NCI-H146 (cell line): ENCODE measurements at regions not wholly inside any gene's neighbourhood (a gene's known extent, or its start where the extent isn't known, plus 50 kb on each side); places are given as distances from the start of the nearest gene placed in this dataset.
A peak's percentile ranks its signal among the peaks of the same experiment; 100 is the strongest.

Source experiments
- DNase-seq: peaks from one replicate; lab custom pipeline; 2025; lab: John Stamatoyannopoulos, UW

DNA sequence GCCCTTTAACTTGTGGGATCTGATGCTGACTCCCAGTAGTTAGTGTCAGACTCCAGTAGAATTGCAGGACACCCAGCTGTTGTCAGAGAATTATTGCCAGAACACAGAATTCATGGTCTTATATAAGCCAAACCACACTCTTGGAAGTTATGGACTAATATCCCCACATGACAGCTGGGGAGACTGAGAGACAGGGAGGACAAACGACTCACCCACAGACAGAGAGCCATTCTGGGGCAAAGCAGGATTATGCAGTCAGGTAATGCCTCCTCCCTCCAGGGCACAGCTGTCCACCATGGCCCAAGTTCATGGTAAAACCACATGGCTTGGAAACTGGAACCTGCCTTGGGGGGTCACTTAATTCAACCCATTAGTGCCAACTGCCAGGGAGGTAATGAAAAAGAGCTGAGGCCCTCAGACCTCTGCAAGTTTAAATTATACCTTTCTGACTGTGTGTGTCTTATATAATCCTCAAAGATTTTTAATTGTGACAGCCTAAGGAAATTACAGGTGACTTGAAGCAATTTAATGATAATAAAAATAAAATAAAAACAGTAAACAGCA, 299.5 kb downstream of the BUD13 start:
- no peak for DNase-seq

DNA sequence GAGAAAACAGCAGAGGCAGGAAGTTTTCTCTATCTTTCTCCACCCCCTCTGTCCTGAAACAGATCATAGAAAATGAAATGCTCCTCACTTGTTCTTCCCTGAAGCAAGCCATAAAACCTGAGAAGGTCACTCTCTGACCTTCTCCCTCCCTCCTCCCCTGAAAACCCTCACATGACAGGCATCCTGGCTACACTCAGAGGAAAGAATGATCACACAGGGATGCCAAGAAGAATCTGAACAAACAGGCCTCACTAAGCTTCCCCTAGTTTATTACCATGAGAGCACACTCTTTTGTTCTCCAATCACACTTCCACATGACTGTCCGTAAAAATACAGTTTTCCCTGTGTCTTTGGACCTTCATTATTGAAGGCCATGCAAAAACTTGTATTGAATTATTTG, 300.1 kb downstream of the BUD13 start:
- DNase-seq: no peak

DNA sequence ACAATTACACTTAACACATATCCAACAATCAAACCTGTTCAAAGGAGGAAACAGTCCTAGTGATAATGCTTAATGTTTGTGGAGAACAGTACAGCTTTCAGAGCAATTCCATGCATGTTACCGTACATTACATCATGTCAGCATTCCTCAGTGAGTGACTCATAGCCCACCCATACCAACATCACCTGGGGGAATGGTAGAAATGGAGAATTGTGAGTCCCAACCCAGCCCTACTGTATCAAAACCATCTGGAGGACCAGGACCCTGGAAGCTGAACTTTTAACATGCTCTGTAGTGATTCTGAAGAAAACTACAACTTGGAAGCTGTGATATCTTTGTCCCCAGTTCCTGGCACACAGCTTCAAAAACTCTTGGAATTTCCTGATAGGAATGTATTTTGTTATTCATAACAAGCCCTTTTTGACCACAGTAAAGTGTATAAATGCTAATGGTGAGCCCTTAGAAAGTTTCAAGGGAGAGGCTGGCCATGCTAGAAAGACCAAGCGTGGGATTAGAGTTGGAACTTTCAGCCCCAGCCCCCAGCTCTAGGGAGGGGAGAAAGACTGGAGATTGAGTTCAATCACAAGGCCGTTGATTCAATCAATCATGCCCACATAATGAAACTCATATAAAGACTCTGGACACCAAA, 301.1 kb downstream of the BUD13 start:
- no peak for DNase-seq

DNA sequence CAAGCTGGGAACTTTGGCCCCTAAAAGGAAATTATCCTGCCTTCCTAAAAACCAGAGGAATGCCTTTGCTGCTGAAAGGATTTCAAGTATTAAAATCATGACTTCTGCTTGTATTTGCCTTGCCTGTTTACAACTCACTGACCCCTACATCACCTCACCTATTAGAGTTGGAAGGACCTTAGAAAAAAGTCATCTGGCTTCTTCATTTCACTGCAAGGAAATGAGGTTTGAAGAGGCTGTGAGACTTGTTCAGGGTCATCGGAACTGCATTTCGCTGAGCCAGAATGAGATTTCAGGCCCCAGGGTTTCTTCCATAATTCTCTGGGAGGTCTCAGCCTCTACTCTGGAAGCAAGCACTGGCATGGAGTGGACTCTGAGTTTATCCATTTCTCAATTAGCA, 304.1 kb downstream of the BUD13 start:
- no peak for DNase-seq

DNA sequence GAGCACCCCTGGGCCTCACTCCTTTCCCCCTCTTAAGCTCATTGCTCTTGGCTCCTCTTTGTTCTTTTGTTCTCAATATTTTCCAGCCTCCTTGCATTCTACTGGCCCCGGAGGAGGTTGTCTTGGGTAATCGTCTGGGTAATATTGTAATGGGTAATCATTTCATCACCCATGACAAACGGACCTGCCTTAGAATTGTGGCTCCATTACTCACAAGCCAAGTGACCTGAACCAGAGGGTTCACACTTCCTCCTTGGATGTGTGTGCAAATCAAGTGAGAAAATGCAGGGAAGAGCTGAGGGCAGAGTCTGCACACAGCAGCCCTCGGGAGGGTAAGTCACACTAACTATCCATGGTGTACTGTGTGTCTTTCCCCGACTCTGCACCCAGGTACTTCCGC, 305.0 kb downstream of the BUD13 start:
- no peak for DNase-seq

DNA sequence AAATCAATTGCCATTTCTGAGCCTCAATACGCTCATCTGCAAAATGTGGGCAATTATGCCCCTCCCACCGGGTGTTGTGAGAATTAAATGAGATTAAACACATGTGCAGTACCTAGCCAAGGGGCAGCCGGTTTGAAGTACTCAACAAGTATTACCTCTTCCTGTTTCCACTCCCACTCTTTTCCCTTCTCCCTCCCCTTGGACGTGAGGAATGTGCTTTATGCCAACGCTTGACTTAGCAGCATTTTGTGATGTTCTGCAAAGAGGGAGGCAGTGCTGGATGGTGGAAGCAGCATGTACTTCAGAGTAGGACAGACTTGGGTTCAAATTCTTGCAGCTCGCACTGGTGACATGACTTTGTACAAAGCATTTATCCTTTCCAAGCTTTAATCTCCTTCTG, 306.0 kb downstream of the BUD13 start:
- DNase-seq: no peak

DNA sequence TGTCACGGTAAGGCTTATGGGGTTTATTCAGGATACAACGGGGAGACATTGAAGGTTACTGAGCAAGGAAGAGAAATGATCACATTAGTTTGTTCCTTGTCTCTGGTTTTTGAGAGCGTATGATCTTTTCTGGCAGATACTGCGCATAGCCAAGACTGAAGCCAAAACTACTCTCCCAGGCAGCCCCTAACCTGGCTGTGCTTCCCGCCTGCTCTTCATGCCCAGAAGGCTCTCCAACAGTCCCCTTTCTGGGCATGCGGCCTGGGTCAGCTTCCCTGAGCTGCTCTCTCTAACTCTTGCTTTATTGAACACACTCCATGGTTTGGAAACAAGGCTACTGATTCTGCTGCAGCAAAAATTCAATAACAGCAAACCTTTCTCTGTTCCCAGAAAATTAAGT, 306.6 kb downstream of the BUD13 start:
- DNase-seq: no peak

DNA sequence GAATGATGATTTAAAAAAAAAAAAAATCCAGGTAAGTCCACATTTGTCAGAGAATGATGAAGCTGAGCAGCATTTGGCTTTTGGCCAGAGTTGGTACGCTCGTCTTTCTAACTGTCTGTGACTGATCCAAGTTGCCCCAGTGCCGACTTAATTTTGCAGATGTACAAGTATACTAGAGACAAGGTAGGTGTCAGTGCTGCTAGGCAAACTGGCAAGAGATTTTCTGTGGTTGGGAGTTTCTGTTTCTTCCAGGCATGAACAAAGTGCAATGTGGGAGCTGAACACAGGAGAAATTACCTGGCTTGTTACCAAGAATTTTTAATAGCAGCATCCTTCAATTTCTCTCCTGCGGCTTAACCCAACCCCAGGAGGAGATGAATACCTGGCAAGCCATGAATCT, 307.7 kb downstream of the BUD13 start:
- DNase-seq: no peak

DNA sequence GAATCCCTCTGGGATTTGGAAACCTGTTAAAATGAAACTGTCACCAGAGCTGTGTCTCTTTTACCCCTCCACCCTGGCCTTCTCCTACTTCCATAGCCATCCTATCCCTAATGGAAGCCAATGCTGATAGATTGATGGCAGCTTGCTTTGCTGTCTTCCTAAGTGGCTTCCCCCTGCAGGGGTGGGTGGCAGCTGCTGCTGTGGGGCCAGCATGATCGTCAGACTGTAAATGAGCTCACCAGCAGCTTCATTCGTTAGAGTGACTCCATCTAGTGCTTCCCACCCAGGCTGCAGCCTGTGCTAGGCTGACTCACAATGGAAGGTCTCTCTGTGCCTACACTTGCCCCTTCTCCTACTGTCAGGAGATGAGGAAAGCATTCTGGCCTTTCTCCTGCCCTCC, 311.0 kb downstream of the BUD13 start:
- DNase-seq: peak; percentile 83

DNA sequence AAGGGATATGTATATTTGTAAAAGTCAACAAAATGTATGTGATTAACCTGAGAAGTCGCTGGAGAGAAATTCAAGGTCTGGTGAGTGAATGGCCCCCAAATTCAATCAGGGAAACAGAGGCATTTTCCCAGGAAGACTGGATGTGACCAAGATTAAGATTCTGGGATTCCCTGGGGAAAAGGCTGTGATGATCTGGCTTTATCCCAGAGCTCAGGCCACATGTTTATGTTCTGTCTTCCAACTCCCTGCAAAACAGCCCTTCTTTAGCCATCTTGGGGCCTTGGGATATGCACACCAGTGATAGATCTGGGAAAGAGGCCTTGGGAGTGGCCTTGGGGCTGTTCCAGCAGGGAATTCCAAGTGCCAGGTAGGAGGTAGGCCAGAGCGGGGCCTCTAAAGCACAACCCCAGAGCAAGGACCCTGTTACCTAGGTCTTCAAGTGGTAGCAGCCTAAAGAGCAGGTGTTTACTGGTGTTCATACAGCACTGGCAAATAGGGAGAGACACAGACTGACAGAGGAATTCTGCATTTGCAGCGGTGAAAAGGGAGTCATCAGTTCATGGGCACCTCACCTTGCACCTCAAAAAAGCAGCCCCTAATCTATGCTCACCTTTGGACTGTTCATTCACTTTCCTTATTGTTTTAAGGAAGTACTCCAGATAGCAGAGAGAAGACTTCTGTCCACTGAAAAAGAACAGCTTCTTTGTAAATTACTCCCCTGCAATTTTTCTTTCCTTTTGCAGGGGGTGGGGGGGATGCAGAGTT, 312.4 kb downstream of the BUD13 start:
- DNase-seq: no peak

DNA sequence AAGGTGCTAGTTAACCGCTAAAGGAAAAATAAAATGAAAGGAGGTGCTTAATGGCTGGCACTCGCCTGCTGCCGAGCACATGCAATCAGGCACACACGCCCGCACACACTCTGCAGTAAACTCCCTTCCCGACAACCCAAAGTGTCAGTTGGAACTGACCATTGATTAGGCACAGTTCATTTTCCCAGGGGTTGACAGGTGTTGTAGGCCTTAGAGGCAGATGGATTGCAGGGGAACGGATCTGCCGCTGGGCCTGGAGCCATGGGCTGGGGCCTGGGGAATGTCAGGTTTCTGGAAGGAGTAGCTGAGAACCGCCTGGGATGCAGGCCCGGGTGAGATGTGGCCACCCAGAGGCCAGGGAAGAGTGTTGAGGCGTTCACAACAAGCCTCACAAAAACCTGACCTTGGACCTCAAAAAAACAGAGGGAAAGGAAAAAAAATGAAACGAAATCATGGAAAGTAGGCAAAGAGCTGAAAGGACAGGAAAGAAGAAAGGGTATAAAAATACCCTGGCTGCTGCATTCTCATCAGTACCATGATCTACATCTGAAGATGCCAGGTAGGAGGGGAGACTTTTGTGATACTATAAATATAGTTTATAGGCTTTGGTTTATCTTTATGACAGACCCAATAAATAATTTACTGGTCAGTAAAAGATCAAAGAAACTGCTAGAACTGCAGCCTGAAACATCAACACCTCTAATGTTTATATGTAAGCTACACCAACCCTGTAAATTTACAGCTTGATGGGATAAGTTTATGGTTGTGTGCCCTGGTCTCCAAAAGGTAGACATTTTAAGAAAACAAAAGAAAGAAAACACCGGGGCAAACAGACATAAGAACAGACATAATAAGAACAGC, 313.4 kb downstream of the BUD13 start:
- DNase-seq: no peak

DNA sequence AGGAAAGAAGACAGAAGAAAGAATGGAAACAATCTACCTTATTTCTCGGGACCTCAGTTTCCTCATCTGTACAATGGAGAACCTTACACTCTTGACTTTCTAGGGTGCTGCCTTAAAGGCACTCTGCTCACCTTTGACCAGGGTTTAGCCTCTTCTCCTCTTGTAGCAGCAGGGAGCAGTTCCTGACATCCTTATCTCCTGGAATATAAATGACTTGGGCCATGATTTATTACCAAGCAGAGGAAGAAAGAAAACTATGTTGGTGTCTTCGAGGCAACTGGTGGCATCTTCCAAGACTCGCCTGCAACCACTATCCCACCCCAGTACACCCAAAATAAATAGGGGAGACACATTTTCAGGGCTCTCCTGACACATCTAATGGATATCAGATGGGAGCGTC, 314.2 kb downstream of the BUD13 start:
- DNase-seq: no peak

DNA sequence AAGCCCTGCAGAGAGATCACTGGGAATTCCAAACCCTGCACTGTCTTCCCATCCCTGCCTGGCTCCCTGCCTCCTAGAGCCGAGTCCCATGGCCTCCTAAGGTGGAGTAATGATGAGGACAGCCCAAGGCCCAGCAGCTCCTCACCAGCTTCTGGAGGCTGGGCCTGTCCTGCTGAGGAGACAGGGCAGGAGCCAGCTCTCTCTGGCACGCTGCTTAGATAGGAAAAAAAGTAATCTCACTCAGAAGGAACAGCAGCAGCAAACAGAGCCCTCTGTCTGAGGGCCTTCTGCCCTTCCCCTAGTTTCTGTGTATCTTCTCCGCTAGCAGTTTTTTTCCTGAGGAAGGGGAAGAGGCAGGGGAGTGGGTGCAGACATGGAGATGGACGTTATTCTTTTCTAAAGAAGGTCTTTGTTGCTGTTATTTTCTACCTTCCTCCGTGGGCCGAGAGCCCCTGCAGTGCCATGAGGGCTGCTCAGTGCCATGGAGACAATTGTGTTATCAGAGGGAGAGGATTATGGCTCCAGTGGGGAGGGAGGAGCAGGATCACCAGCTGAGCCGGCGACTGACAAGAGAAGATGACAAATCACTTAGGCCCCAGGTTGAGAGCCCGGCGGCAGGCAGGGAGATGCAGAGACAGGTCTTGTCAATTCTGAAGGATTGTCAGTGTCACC, 315.3 kb downstream of the BUD13 start:
- DNase-seq: peak; percentile 91

DNA sequence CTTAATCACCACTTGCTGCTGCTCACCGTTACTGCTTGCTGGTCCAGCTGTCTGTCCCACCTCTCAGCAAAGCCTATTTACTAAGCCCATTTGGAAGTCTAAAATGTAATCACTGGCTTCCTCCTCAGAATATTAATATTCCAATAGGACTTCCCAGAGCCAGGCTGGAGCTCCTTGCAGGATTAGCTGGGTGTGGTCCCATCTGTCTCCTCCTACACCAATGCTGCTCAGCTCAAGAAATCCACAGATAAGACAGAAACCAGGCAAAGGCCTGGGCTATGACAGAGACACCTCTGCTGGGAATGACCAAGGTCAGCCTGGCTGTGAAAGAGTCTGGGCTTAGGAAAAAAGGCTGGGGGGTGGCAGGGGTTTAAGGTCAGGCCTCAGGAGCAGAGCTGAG, 317.8 kb downstream of the BUD13 start:
- DNase-seq: no peak

DNA sequence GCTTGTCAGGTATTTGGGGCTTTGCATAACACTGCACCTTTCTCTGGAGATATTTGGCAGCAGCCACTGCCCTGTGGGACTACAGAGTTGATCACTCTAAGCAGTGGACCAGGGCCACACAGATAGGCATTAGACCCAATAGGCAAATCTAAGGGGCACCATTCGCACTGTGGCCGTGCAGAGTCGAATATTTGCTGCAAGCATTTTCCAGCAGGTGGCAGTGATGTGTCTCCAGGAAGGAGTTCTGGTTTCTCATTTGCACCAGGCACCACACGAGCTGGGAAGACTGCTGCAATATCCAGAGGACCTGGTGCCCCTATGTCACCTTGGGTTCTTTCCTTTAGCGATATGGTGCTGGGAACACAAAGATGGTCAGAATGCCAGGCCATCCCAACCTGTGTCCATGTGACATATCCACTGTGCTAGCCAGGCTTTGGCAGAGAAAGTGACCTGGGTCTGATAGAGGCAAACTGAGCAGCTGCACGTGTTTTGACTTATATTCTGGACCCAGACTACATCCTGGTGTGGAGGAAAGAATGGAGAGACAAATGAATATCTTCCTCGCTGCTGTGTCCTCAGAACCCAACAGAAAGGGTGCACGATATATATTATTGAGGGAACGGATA, 318.7 kb downstream of the BUD13 start:
- DNase-seq: peak; percentile 74

DNA sequence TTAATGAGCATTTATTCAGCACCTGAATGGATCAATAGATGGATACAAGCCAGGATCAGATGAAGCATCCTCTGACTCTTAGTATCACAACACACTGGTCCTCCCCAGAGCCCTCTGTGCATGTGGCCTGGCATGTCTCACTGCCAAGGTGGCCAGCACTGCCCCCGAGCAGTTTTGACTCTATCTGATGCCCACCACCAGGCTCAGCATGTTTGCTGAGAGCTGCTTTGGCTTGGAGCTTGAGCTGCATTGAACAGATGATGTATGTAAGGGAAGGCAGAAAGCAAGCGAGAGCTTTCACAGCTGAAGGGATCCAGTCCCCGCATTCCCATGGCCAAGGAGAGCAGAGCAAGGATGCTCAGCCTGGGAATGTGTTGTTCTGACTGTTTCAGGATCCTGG, 320.3 kb downstream of the BUD13 start:
- DNase-seq: no peak

DNA sequence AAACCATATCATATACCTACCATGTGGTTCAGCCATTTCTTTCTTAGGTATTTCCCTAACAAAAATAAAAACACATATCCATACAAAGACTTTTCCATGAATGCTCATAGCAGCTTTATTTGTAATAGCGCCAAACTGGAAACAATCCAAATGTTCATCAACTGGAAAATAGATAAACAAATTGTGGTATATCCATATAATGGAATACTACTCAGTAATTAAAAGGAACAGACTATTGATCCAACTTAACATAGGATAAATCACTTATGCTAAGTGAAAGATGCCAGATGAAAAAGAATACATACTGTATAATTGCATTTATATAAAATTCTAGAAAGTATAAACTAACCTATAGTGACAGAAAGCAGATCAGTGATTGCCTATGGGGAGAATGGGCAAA, 323.3 kb downstream of the BUD13 start:
- DNase-seq: no peak

DNA sequence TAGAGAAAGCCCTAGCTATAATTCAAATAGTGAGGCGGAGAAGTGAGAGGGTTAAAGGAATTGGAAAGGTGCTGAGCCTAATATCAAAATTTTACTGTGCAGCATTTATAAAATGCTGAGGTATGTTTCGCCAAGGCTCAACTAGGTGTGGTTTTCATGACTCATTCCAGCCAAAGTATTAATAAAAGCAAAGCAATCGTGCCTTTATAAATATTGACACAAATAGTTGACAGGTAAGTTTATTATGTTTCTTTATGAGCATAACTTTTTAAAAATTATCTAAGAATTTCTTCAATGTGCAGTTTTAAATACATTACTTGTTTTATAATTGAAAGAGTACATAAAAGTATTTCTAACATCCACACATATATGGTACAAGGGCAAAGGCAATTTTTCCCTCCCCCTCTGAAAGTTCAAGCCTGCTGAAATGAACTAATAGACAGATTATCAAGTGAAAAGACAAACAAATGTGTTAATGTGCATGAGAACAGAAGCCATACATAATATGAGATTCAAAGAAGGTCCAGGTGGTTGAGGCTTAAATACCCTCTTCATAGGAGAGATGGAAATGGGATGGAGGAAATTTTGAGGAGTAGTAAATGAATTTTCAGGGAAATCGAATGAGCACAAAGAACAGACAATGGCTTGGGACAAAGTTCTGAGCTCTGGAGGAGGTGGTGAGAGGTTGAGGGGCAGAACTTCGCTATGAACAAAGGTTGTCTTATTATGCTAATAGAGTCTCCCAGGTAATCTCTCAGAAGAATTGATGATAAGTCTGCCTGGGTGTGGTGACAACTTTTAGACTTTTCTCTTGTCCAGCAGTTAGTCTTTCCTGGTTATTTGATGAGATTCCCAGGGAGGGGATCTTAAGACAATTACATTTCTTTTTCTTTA, 326.5 kb downstream of the BUD13 start:
- peak; percentile 23 for DNase-seq

DNA sequence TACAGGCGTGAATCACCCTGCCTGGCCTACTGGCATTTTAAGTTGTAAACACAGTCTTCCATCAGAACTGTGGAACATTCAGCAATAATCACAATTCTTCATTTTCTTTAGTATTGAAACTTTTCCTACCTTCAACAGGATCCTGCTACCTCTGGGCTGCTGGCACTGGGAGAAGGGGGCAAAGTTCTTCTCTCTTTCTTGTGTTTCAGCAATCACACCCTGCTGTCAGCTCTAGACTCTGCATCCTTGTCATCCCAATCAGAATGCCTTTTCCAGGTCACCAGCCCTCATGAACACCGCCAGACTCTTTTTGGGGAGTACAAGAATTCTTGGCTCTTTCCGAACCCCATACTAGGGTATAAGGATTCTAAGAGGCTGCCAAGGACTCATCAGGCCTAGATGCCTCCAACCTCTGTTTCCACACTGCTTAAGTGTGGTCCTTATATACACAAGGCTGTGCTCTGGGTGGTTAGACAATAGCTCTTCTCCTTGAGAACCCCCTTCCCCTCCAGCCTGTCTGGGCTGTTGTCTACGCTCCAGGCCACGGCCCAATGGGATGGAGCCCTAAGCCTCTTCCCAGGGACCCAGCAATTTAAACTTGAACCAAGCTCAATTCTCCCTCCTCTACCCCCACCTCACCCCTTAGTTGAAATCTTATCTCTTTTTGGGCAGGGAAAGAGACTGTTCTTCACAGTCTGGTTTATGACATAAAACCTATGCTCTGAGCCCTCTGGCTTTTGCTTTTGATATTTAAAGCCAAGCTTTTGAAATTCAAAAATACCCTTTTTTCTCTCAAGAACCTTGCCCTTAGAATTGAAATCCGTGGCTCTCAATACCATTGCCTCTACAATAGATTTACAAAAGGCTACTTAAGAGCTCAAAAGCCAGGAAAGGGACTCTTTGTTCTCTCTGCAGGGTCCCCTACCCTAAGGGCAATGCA, 327.4 kb downstream of the BUD13 start:
- DNase-seq: peak; percentile 84
